Osteocyte (in vitro differentiated cells): ENCODE measurements at regions not wholly inside any gene's neighbourhood (a gene's known extent, or its start where the extent isn't known, plus 50 kb on each side); places are given as distances from the start of the nearest gene placed in this dataset.

Source experiments
- DNase-seq: peaks from one replicate; pipeline ENCODE4 v3.0.0; 2021; ENCODE audit warnings: mixed read lengths; ENCODE audit not compliant: unreplicated experiment; ENCODE audit errors: extremely low spot score
- H3K27ac Mint-ChIP-seq: one replicate; pipeline ENCODE4 v1.8.0; 2021; ENCODE audit warnings: mild to moderate bottlenecking, mixed read lengths; ENCODE audit not compliant: unreplicated experiment
- H3K27me3 Mint-ChIP-seq: one replicate; pipeline ENCODE4 v1.8.0; 2021; ENCODE audit warnings: mixed read lengths; ENCODE audit not compliant: unreplicated experiment
- H3K36me3 Mint-ChIP-seq: one replicate; pipeline ENCODE4 v1.8.0; 2021; ENCODE audit warnings: mixed read lengths; ENCODE audit not compliant: unreplicated experiment
- H3K4me1 Mint-ChIP-seq: one replicate; pipeline ENCODE4 v1.8.0; 2021; ENCODE audit warnings: mixed read lengths; ENCODE audit not compliant: unreplicated experiment
- H3K4me3 Mint-ChIP-seq: one replicate; pipeline ENCODE4 v1.8.0; 2021; ENCODE audit warnings: mild to moderate bottlenecking, moderate library complexity, mixed read lengths; ENCODE audit not compliant: unreplicated experiment
- H3K9me3 Mint-ChIP-seq: one replicate; pipeline ENCODE4 v1.8.0; 2021; ENCODE audit warnings: mixed read lengths; ENCODE audit not compliant: unreplicated experiment
- CTCF ChIP-seq: fragments of 200-600 bp; sonication (generic); IDR thresholded peaks from 2 replicates; pipeline ENCODE4 v1.5.0; 2021; ENCODE audit warnings: antibody characterized with exemption, mild to moderate bottlenecking, moderate library complexity

GRCh38 chr6:6390849-6391602, 70.6 kb upstream of the F13A1 start:
- TF ChIP-seq CTCF, result no peak
- Mint-ChIP-seq H3K27me3 (peaks cover 16% of the 10 kb centered on the region), H3K27ac (no peak overlapping the region), H3K36me3 (no peaks in the 10 kb centered on the region), H3K4me3 (no peak overlapping the region), H3K9me3 (no peaks in the 10 kb centered on the region), H3K4me1 (no peaks in the 10 kb centered on the region)
- DNase-seq, result no peak

- peaks cover 20% of the 10 kb centered on the region for H3K27me3 Mint-ChIP-seq
- H3K36me3 Mint-ChIP-seq, result no peaks in the 10 kb centered on the region
- H3K27ac Mint-ChIP-seq, result no peak overlapping the region
- DNase-seq, result no peak
- no peaks in the 10 kb centered on the region for H3K9me3 Mint-ChIP-seq
- TF ChIP-seq CTCF, result no peak
- H3K4me3 Mint-ChIP-seq, result no peak overlapping the region
- H3K4me1 Mint-ChIP-seq, result no peaks in the 10 kb centered on the region
Measured at GRCh38 chr6:6392214-6393068, 72.0 kb upstream of the F13A1 start.

- Mint-ChIP-seq H3K27me3 (peaks cover 20% of the 10 kb centered on the region), H3K36me3 (no peaks in the 10 kb centered on the region), H3K9me3 (no peaks in the 10 kb centered on the region), H3K27ac (no peak overlapping the region), H3K4me3 (no peak overlapping the region), H3K4me1 (no peaks in the 10 kb centered on the region)
- DNase-seq, result no peak
- no peak for TF ChIP-seq CTCF
Measured at GRCh38 chr6:6393069-6393529, 72.6 kb upstream of the F13A1 start.

GRCh38 chr6:6395581-6396197, 75.2 kb upstream of the F13A1 start:
- Mint-ChIP-seq H3K27me3 (peaks cover 20% of the 10 kb centered on the region), H3K9me3 (no peaks in the 10 kb centered on the region), H3K4me1 (no peaks in the 10 kb centered on the region), H3K4me3 (no peak overlapping the region), H3K36me3 (no peaks in the 10 kb centered on the region), H3K27ac (no peak overlapping the region)
- DNase-seq, result no peak
- no peak for TF ChIP-seq CTCF

GRCh38 chr6:6397842-6398241, 77.4 kb upstream of the F13A1 start:
- H3K4me1 Mint-ChIP-seq, result no peaks in the 10 kb centered on the region
- no peak for TF ChIP-seq CTCF
- no peak overlapping the region for H3K4me3 Mint-ChIP-seq
- no peak for DNase-seq
- H3K36me3 Mint-ChIP-seq, result no peaks in the 10 kb centered on the region
- no peak overlapping the region for H3K27ac Mint-ChIP-seq
- peaks cover 20% of the 10 kb centered on the region for H3K27me3 Mint-ChIP-seq
- no peaks in the 10 kb centered on the region for H3K9me3 Mint-ChIP-seq
